ENCODE measurements at regions not wholly inside any gene's neighbourhood (a gene's known extent, or its start where the extent isn't known, plus 50 kb on each side); places are given as distances from the start of the nearest gene placed in this dataset.

DNA sequence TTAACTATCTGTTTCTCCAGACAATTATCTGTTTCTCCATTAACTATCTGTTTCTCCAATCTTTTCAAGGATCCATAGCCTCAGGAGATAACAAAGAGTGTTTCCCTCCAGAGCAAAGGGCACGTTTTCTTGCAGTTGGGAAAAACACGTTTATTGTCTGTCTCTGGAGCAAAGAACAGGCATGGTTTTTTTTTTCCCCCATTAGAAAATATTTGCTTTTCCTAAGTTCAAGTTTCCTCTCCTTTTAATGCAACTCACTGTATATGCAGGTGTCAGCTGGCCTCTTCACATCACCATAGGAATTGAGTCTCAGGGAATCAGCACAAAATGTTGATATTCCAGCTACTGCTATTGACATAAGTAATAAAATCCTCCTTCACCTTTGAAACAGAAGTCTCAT, 984.4 kb downstream of the RAB28 start:
- DNase-seq (ENCODE audit: low spot score), result no peak
- Histone ChIP-seq H3K27ac (no peak overlapping the region), H3K9me3 (no peaks in the 10 kb centered on the region), H3K4me1 (replicated peaks) (no peaks in the 10 kb centered on the region), H3K4me3 (no peak overlapping the region), H3K27me3 (replicated peaks; ENCODE audit: insufficient read depth) (no peaks in the 10 kb centered on the region), H3K36me3 (no peaks in the 10 kb centered on the region)
- intact Hi-C loops (cut with DNase I), result no loop called here
- WGBS, result 18% methylated on average over 2 of the region's 2 CpGs
- TF ChIP-seq, protein P1, sequence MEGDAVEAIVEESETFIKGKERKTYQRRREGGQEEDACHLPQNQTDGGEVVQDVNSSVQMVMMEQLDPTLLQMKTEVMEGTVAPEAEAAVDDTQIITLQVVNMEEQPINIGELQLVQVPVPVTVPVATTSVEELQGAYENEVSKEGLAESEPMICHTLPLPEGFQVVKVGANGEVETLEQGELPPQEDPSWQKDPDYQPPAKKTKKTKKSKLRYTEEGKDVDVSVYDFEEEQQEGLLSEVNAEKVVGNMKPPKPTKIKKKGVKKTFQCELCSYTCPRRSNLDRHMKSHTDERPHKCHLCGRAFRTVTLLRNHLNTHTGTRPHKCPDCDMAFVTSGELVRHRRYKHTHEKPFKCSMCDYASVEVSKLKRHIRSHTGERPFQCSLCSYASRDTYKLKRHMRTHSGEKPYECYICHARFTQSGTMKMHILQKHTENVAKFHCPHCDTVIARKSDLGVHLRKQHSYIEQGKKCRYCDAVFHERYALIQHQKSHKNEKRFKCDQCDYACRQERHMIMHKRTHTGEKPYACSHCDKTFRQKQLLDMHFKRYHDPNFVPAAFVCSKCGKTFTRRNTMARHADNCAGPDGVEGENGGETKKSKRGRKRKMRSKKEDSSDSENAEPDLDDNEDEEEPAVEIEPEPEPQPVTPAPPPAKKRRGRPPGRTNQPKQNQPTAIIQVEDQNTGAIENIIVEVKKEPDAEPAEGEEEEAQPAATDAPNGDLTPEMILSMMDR (IDR thresholded peaks at IDR 0.05), result no peak
- TF ChIP-seq POLR2AphosphoS5 (IDR thresholded peaks at IDR 0.05), result no peak
- TF ChIP-seq POLR2A (IDR thresholded peaks at IDR 0.05), result no peak

DNA sequence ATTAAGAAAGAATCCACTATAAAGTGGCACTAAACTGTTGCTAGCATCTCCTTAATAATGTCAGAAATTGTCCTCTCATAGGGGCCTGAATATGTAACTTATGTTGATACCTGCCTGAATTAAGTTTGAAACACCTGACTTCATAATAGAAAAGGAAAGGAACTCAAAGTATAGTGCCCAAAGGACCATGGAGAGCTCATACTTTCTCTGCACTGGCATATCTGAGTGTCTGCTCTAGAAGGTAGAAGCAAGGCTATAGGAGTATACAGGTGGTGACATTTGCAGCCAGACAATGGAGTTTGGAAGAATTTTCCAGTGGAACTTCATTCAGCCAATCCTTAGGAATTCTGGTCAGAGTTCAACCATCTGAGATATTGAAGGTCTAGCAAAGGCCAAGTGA, 988.9 kb downstream of the RAB28 start:
- TF ChIP-seq POLR2A (IDR thresholded peaks at IDR 0.05) (no peak), POLR2AphosphoS5 (IDR thresholded peaks at IDR 0.05) (no peak)
- Histone ChIP-seq H3K27ac (no peak overlapping the region), H3K36me3 (no peaks in the 10 kb centered on the region), H3K4me3 (no peak overlapping the region), H3K4me1 (replicated peaks) (no peaks in the 10 kb centered on the region), H3K9me3 (no peaks in the 10 kb centered on the region), H3K27me3 (replicated peaks; ENCODE audit: insufficient read depth) (no peaks in the 10 kb centered on the region)
- intact Hi-C loops (cut with DNase I), result no loop called here
- DNase-seq (ENCODE audit: low spot score), result no peak

DNA sequence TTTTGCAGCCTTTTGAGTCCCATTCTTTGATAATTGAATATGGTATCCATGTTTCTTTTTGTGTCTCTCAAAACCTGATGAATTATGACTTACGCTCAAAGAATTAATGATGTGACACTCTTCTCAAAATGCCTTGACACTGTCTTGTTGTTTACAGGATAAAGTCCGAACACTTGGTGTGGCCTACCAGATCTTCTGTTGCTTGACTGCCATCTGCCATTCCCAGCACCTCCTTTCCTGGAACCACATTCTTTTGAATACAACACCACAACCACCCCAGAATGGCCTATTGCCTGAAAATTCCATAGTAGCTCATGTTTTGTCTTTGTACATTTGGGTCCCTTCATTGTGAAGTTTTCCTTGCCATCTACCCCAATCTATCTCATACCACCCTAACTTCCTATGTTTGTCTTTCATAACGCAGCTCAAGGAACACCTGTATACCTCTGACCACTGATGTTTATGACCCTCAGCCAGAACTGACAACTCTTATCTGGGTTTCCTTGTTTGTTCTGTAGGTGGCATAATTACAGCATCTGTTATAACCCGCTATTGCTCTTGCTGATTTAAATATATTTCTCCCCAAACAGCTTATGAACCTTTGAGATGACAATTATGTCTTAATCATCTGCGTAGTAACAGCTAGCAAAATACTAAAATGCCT, 991.3 kb downstream of the RAB28 start:
- no peak overlapping the region for H3K27ac ChIP-seq
- TF ChIP-seq POLR2A (IDR thresholded peaks at IDR 0.05) (no peak), POLR2AphosphoS5 (IDR thresholded peaks at IDR 0.05) (no peak)
- TF ChIP-seq, protein P1 (IDR thresholded peaks at IDR 0.05), result no peak
- no peaks in the 10 kb centered on the region for H3K27me3 ChIP-seq (replicated peaks; ENCODE audit: insufficient read depth)
- no peak overlapping the region for H3K4me3 ChIP-seq
- no peaks in the 10 kb centered on the region for H3K4me1 ChIP-seq (replicated peaks)
- intact Hi-C loops (cut with DNase I), result no loop called here
- no peak for DNase-seq (ENCODE audit: low spot score)
- H3K36me3 ChIP-seq, result no peaks in the 10 kb centered on the region
- WGBS, result 78% methylated on average over 5 of the region's 5 CpGs
- H3K9me3 ChIP-seq, result no peaks in the 10 kb centered on the region

DNA sequence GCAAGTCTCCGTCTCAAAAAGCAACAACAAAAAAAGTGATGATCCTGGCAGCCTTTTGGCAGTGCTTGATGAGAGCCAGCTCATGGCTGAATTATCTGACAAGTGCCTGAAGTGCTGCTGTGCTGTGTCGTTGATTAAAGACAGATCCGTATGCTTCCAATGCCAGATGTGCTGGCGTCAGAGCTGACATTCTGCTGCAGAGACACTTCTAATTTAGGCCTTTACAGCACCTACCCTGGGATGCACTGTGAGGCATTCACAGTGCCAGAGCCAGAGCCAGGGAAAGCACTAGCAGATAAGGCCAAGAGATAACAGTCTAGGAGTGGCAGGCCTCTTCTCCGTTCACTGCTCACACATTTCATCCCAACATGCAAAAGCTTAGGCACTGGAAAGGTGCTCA, 995.5 kb downstream of the RAB28 start:
- WGBS, result 19% methylated on average over 5 of the region's 5 CpGs
- intact Hi-C loops (cut with DNase I), result no loop called here
- TF ChIP-seq, protein P1 (IDR thresholded peaks at IDR 0.05), result no peak
- no peak for TF ChIP-seq POLR2AphosphoS5 (IDR thresholded peaks at IDR 0.05)
- TF ChIP-seq POLR2A (IDR thresholded peaks at IDR 0.05), result no peak
- no peaks in the 10 kb centered on the region for H3K27me3 ChIP-seq (replicated peaks; ENCODE audit: insufficient read depth)
- H3K4me3 ChIP-seq, result no peak overlapping the region
- H3K4me1 ChIP-seq (replicated peaks), result no peaks in the 10 kb centered on the region
- no peaks in the 10 kb centered on the region for H3K9me3 ChIP-seq
- DNase-seq (ENCODE audit: low spot score), result no peak
- no peak overlapping the region for H3K27ac ChIP-seq
- H3K36me3 ChIP-seq, result no peaks in the 10 kb centered on the region

DNA sequence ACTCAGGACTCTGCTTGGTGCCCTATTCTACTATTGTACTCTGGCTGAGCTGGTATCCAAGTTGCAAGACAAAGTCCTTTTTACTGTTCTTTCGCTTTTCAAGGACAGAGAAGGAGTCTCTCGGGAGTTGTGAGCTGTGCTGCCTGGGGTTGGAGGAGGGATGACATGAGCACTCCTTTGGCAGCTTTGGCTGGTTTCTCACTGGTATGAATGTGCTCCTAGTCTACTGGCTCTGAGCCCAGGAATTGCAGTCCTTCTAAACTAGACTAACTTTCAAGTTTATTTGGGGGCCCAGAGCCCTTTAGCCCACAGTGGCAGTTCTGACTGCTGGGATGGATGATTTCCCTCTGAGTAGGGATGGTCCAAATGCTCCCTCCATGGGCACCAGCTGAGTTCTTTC, 997.1 kb downstream of the RAB28 start:
- TF ChIP-seq POLR2A (IDR thresholded peaks at IDR 0.05), result no peak
- no peak for TF ChIP-seq POLR2AphosphoS5 (IDR thresholded peaks at IDR 0.05)
- TF ChIP-seq, protein P1 (IDR thresholded peaks at IDR 0.05), result no peak
- no peaks in the 10 kb centered on the region for H3K36me3 ChIP-seq
- H3K4me3 ChIP-seq, result no peak overlapping the region
- no peaks in the 10 kb centered on the region for H3K4me1 ChIP-seq (replicated peaks)
- intact Hi-C loops (cut with DNase I), result no loop called here
- 78% methylated on average over 2 of the region's 2 CpGs for WGBS
- H3K27ac ChIP-seq, result no peak overlapping the region
- H3K27me3 ChIP-seq (replicated peaks; ENCODE audit: insufficient read depth), result no peaks in the 10 kb centered on the region
- no peak for DNase-seq (ENCODE audit: low spot score)
- H3K9me3 ChIP-seq, result no peaks in the 10 kb centered on the region
